AG10803 (cell line): ENCODE measurements at regions not wholly inside any gene's neighbourhood (a gene's known extent, or its start where the extent isn't known, plus 50 kb on each side); places are given as distances from the start of the nearest gene placed in this dataset.

Source experiments
- DNase-seq: peaks from one replicate; pipeline ENCODE4 v3.0.0; 2010; ENCODE audit warnings: low read depth
- H3K4me3 ChIP-seq: 2 replicates; pipeline ENCODE4 v1.5.1; 2011; ENCODE audit warnings: mild to moderate bottlenecking, low read length, control low read depth
- TF ChIP-seq, protein P1 (sequence below): conservative IDR thresholded peaks from 2 replicates; pipeline ENCODE4 v1.5.1; 2011; ENCODE audit warnings: mild to moderate bottlenecking, low read length, control low read depth, inconsistent platforms

DNA sequence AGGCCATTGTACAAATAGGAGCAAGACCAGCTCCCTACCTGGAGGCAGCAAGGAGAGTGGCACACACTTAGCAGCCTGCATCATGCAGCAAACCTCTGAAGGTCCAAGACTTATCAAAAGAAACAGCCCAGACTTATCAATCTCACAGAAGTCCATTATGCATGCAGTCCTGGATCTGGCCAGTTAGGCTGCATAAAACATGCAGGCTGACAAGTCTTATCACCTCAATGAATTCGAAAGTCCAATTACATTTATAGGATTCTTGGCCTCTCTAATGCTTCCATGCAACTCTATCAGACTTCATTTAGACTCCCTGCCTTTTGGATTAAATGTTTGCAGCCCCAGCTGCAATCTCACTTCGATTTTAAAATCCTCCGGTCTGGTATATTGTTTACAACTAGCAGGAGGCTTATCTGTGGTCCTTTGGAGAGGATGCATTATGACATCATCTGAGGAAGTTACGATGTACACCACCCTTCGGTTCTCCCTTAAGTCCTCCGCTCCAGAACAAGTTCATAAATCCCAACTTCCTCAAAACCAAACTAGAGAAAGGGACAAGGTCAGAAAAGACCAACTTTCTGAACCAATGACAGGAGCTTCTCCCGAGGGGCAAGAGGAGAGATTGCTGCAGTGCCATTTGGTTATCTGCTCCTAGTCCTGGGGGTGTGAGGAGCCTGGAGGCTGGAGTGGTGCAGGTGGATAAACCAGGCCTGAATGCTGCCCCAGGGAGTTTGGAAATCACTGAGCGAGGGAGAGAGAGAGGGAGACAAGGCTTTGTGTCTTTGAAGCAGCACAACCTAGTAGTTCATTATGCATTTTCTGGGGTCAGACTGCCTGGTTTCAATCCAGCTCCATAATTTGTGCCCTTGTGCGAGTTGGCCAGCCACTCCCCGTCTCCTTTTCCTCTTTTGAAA, 313.9 kb downstream of the TLE1 start:
- TF ChIP-seq, protein P1, sequence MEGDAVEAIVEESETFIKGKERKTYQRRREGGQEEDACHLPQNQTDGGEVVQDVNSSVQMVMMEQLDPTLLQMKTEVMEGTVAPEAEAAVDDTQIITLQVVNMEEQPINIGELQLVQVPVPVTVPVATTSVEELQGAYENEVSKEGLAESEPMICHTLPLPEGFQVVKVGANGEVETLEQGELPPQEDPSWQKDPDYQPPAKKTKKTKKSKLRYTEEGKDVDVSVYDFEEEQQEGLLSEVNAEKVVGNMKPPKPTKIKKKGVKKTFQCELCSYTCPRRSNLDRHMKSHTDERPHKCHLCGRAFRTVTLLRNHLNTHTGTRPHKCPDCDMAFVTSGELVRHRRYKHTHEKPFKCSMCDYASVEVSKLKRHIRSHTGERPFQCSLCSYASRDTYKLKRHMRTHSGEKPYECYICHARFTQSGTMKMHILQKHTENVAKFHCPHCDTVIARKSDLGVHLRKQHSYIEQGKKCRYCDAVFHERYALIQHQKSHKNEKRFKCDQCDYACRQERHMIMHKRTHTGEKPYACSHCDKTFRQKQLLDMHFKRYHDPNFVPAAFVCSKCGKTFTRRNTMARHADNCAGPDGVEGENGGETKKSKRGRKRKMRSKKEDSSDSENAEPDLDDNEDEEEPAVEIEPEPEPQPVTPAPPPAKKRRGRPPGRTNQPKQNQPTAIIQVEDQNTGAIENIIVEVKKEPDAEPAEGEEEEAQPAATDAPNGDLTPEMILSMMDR = no peak
- no peak for DNase-seq
- no peak overlapping the region for H3K4me3 ChIP-seq

DNA sequence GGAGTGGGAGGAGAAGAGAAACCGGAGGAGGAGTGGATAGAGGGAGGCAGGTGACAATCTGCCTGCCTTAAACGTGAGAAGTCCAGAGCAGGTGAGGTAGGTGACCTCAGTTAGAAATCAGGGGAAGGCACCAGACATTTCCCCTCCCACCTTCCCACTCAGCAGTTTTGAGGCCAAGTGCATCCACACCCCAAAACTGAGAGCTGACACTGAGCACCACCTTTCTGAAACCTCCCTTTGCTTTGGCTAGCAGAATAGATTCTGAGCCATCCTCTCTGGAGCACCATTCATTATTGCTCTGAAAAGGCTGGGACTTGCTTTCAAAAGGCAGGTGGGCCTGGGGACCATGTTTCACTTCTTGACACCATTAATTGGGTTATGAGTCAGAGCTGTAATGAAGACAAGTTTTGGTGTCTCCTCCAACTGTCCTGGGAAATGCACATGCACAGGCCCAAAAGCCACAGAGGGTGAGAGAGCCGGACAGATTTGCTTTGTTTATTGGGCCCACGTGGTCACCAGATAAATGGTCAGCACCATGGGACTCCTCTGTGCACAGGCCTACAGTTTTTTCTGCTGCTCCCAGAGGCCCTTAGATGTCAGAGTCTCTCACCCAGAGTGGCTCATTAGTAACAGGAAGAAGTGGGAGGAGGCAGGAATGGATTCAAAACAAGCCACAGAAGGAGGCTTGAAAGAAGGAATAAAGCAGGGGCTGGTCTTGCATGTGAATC, 314.7 kb downstream of the TLE1 start:
- H3K4me3 ChIP-seq = no peak overlapping the region
- no peak for DNase-seq
- TF ChIP-seq, protein P1 = no peak

DNA sequence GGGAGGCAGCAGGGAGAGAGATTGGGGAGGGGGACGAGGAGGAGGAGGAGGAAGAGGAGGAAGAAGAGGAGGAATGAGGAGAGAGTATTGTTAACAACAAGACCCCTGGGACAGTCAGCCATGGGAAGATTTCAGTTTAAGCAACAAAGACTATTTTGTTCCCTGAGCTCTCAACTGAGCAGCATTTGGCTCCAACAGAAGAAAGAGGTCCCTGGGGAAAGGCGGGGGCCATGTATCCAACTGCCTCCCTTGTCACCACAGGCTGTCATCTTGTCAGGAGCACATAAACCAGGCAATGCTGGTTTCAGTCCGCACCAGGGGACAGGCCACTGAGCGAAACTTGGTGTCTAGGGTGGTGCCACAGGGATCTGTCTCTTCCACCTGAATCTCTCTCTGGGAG, 316.1 kb downstream of the TLE1 start:
- no peak for DNase-seq
- H3K4me3 ChIP-seq = no peak overlapping the region
- TF ChIP-seq, protein P1 = no peak

DNA sequence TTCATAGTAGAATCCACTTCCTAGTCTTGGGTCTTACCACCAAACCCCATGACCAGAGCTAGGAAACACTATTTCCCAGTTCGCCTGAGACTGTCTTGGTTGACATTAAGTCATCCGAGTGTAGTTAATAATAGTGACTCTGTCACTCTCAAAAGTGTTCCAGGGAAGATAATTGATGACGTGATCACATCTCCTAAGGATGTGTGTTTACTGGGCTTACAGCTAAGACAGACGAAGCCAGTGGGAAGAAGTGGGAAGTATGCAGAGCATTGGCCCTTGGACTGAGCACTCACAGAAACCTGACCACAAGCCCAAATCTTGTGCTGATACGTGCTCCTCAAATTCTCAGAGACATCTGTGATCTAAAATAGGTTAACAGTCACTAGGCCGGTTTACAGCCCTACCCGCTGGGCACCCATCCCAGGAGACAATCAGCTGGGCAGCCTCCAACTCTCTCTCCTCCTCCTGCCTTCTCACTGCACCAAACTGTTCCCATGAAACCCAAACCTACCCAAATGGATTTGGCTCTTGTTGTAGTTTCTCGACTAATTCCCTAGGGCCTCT, 316.6 kb downstream of the TLE1 start:
- DNase-seq = no peak
- H3K4me3 ChIP-seq = no peak overlapping the region
- TF ChIP-seq, protein P1 = no peak

DNA sequence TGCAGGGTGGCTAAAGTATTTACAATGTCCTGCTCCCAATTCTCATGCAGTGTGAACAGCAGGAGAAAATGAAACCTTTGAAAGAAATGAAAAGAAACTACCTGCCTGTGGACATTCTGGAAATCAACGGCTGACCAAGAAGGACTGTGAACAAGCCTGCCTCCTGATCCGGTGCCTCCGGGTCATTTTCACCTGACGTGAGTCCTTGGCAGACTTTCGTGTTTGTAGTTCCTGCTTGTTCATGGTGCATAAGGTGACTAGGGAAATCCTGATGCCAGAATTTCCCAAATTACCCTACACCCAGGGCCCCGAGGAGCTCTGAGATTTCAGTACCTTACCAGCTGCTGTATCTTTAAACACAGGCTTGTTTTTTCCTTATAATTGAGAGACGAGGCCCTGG, 317.5 kb downstream of the TLE1 start:
- H3K4me3 ChIP-seq = no peak overlapping the region
- TF ChIP-seq, protein P1 = no peak

DNA sequence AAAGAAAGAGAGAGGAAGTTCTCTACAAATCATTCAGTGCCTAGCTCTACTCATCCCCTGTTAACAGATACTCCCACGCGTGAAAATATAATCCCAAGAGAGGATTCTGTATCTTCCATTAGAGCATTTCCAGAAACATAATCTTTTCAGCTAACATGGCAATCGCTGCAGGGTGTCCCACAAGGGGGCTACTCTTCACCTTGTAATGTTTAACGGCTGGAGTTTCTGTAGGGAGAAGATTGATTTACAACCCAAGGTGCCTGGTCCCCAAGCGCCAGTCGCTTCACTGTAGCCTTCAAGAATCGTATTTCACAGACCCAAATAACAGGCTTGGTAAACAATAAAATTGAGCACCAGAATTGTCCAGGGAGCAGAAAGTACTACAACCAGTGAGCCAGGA, 318.7 kb downstream of the TLE1 start:
- TF ChIP-seq, protein P1 = no peak
- DNase-seq = no peak
- H3K4me3 ChIP-seq = no peak overlapping the region

More for the DNA sequence above, 317.5 kb downstream of the TLE1 start:
- DNase-seq = no peak
